Mesenchymal stem cell (in vitro differentiated cells and primary cell): ENCODE measurements at regions not wholly inside any gene's neighbourhood (a gene's known extent, or its start where the extent isn't known, plus 50 kb on each side); places are given as distances from the start of the nearest gene placed in this dataset.
A peak's percentile ranks its signal among the peaks of the same experiment; 100 is the strongest.

Experiments used
- DNase-seq: peaks from one replicate; pipeline ENCODE4 v3.0.0-alpha.2; 2013
- H2AFZ ChIP-seq: one replicate; pipeline ENCODE4 v1.6.1; 2013; ENCODE audit warnings: low read depth, mild to moderate bottlenecking, control low read depth, inconsistent platforms, low read length, moderate library complexity
- H2AK5ac ChIP-seq: 2 replicates; pipeline ENCODE4 v1.6.1; 2013; ENCODE audit warnings: low read length, moderate library complexity, mild to moderate bottlenecking, inconsistent platforms; ENCODE audit not compliant: severe bottlenecking
- H2BK120ac ChIP-seq: one replicate; pipeline ENCODE4 v1.6.1; 2013; ENCODE audit warnings: low read depth, mild to moderate bottlenecking, inconsistent platforms, low read length, moderate library complexity
- H2BK12ac ChIP-seq, 2 experiments: one replicate each; pipeline ENCODE4 v1.6.1; 2013; ENCODE audit warnings: inconsistent platforms in 2 of 2, low read length in 2 of 2, mild to moderate bottlenecking in 2 of 2, moderate library complexity in 2 of 2, control low read depth in 1 of 2
- H2BK15ac ChIP-seq: one replicate; pipeline ENCODE4 v1.6.1; 2013; ENCODE audit warnings: mild to moderate bottlenecking, low read depth, inconsistent platforms; ENCODE audit not compliant: poor library complexity, severe bottlenecking
- H2BK5ac ChIP-seq: 2 replicates; pipeline ENCODE4 v1.6.1; 2013; ENCODE audit warnings: low read depth, mild to moderate bottlenecking, low read length, control low read depth, inconsistent platforms; ENCODE audit not compliant: poor library complexity, severe bottlenecking
- H3K14ac ChIP-seq, 2 experiments: one replicate each; pipeline ENCODE4 v1.6.1; 2013; ENCODE audit warnings: inconsistent platforms in 2 of 2, low read length in 2 of 2, control low read depth in 1 of 2, mild to moderate bottlenecking in 1 of 2, moderate library complexity in 1 of 2
- H3K18ac ChIP-seq, 2 experiments: one replicate each; pipeline ENCODE4 v1.6.1; 2013; ENCODE audit warnings: inconsistent platforms in 2 of 2, low read length in 2 of 2, control low read depth in 1 of 2, low read depth in 1 of 2, mild to moderate bottlenecking in 1 of 2
- H3K23ac ChIP-seq, 2 experiments: one replicate each; pipeline ENCODE4 v1.6.1; 2013; ENCODE audit warnings: inconsistent platforms in 2 of 2, low read length in 2 of 2, mild to moderate bottlenecking in 2 of 2, moderate library complexity in 2 of 2, control low read depth in 1 of 2
- H3K27ac ChIP-seq: 2 replicates; pipeline ENCODE4 v1.5.1; 2013; ENCODE audit warnings: mild to moderate bottlenecking, moderate library complexity, low read length, control low read depth, inconsistent platforms; ENCODE audit not compliant: poor library complexity, severe bottlenecking
- H3K27me3 ChIP-seq, 2 experiments: 2 replicates each; pipeline versions ENCODE4 v1.6.1 to v1.7.0; 2013; ENCODE audit warnings: low read length in 2 of 2, mild to moderate bottlenecking in 2 of 2, moderate library complexity in 2 of 2, control low read depth in 1 of 2, inconsistent platforms in 1 of 2; ENCODE audit not compliant: control insufficient read depth in 1 of 2, insufficient read depth in 1 of 2
- H3K36me3 ChIP-seq, 2 experiments: 2 replicates each; pipeline versions ENCODE4 v1.6.1 to v1.7.0; 2013; ENCODE audit warnings: low read length in 2 of 2, control low read depth in 1 of 2, inconsistent platforms in 1 of 2, low read depth in 1 of 2, mild to moderate bottlenecking in 1 of 2; ENCODE audit not compliant: insufficient read depth in 2 of 2, control insufficient read depth in 1 of 2
- H3K4ac ChIP-seq, 2 experiments: one replicate each; pipeline ENCODE4 v1.6.1; 2013; ENCODE audit warnings: inconsistent platforms in 2 of 2, low read length in 2 of 2, mild to moderate bottlenecking in 2 of 2, moderate library complexity in 2 of 2, control low read depth in 1 of 2, low read depth in 1 of 2
- H3K4me1 ChIP-seq: 2 replicates; pipeline ENCODE4 v1.6.1; 2013; ENCODE audit warnings: low read depth, low read length, control low read depth; ENCODE audit not compliant: control insufficient read depth, insufficient read depth
- H3K4me2 ChIP-seq: 2 replicates; pipeline ENCODE4 v1.6.1; 2013; ENCODE audit warnings: low read length, mild to moderate bottlenecking, inconsistent platforms; ENCODE audit not compliant: poor library complexity, severe bottlenecking
- H3K4me3 ChIP-seq, 2 experiments: 2 replicates each; pipeline versions ENCODE4 v1.5.1 to v1.7.0; 2013; ENCODE audit warnings: low read length in 2 of 2, mild to moderate bottlenecking in 2 of 2, control low read depth in 1 of 2, low read depth in 1 of 2; ENCODE audit not compliant: insufficient read depth in 1 of 2
- H3K79me1 ChIP-seq: replicated peaks from 2 replicates; pipeline ENCODE4 v1.6.1; 2013; ENCODE audit warnings: mild to moderate bottlenecking, control low read depth, low read length, inconsistent platforms; ENCODE audit not compliant: poor library complexity, severe bottlenecking
- H3K9ac ChIP-seq: 2 replicates; pipeline ENCODE4 v1.7.0; 2013; ENCODE audit warnings: mild to moderate bottlenecking, low read length, moderate library complexity
- H3K9me3 ChIP-seq: 2 replicates; pipeline ENCODE4 v1.7.0; 2013; ENCODE audit warnings: mild to moderate bottlenecking, low read length; ENCODE audit not compliant: control insufficient read depth
- H4K8ac ChIP-seq: one replicate; pipeline ENCODE4 v1.6.1; 2013; ENCODE audit warnings: inconsistent platforms, mild to moderate bottlenecking, low read length, moderate library complexity
- H4K91ac ChIP-seq: one replicate; pipeline ENCODE4 v1.6.1; 2013; ENCODE audit warnings: mild to moderate bottlenecking, low read length, inconsistent platforms
- WGBS: methylation state at CpG from one replicate; pipeline ENCODE4 v1.1.7; 2013; ENCODE audit warnings: mixed read lengths; 5-methylcytosine and 5-hydroxymethylcytosine counted together

DNA sequence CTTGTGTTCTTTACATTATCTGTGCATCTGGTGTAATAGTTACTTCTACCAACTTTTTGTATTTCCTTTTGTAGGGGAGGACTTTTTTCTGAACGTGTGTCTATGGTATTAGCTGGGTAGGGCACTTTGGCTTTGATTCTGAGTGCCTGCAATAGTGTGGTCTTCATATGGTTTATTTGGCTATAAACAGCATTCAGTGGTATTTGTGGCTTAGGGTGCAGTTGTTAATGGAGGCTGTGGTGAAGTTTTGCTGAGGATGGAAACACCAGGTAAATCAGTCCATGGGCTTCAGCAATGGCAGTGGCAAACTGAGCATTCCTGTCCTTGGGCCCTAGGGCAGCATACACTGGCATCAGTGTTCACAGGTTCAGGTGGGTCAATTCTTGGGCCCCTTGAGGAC, 230.6 kb upstream of the CTNNB1 start:
- WGBS = 84% methylated on average over 1 of the region's 1 CpG
- no peak overlapping the region for H2BK120ac ChIP-seq
- no peak overlapping the region for H4K91ac ChIP-seq
- H2AK5ac ChIP-seq = no peak overlapping the region
- no peak overlapping the region for H2AFZ ChIP-seq
- H3K23ac ChIP-seq = no peak overlapping the region
- no peak overlapping the region for H2BK15ac ChIP-seq
- H3K4me3 ChIP-seq = no peak overlapping the region
- no peak overlapping the region for H4K8ac ChIP-seq
- peak overlapping the region in 1 of 2 experiments; percentile 84 for H2BK12ac ChIP-seq
- H3K4ac ChIP-seq = no peak overlapping the region
- H3K14ac ChIP-seq = no peak overlapping the region
- H3K36me3 ChIP-seq = no peaks in the 10 kb centered on the region
- no peak overlapping the region for H3K9ac ChIP-seq
- H3K9me3 ChIP-seq = peaks cover 6% of the 10 kb centered on the region
- no peak overlapping the region for H3K4me2 ChIP-seq
- H2BK5ac ChIP-seq = no peak overlapping the region
- no peaks in the 10 kb centered on the region for H3K79me1 ChIP-seq
- H3K27ac ChIP-seq = no peak overlapping the region
- H3K18ac ChIP-seq = peak overlapping the region in 1 of 2 experiments; percentile 79
- no peaks in the 10 kb centered on the region for H3K27me3 ChIP-seq
- peaks cover 11% of the 10 kb centered on the region for H3K4me1 ChIP-seq
- DNase-seq = no peak

- no peak overlapping the region for H4K91ac ChIP-seq
- H3K14ac ChIP-seq = peak overlapping the region in 1 of 2 experiments; percentile 35
- no peaks in the 10 kb centered on the region for H3K36me3 ChIP-seq
- no peak overlapping the region for H2BK5ac ChIP-seq
- no peak overlapping the region for H4K8ac ChIP-seq
- H3K23ac ChIP-seq = no peak overlapping the region
- DNase-seq = no peak
- H3K9me3 ChIP-seq = peaks cover 4% of the 10 kb centered on the region
- H3K9ac ChIP-seq = no peak overlapping the region
- H3K4me2 ChIP-seq = no peak overlapping the region
- no peak overlapping the region for H2AFZ ChIP-seq
- no peak overlapping the region for H2BK15ac ChIP-seq
- WGBS = 98% methylated on average over 3 of the region's 3 CpGs
- no peak overlapping the region for H2BK120ac ChIP-seq
- H3K18ac ChIP-seq = peak overlapping the region in 1 of 2 experiments; percentile 79
- no peaks in the 10 kb centered on the region for H3K27me3 ChIP-seq
- peaks cover 11% of the 10 kb centered on the region for H3K4me1 ChIP-seq
- no peak overlapping the region for H3K27ac ChIP-seq
- peak overlapping the region in 1 of 2 experiments; percentile 24 for H3K4ac ChIP-seq
- peak overlapping the region in 1 of 2 experiments; percentile 84 for H2BK12ac ChIP-seq
- no peak overlapping the region for H2AK5ac ChIP-seq
- no peaks in the 10 kb centered on the region for H3K79me1 ChIP-seq
- no peak overlapping the region for H3K4me3 ChIP-seq
Observed at GRCh38 chr3:40969341-40969740, 230.0 kb upstream of the CTNNB1 start.

DNA sequence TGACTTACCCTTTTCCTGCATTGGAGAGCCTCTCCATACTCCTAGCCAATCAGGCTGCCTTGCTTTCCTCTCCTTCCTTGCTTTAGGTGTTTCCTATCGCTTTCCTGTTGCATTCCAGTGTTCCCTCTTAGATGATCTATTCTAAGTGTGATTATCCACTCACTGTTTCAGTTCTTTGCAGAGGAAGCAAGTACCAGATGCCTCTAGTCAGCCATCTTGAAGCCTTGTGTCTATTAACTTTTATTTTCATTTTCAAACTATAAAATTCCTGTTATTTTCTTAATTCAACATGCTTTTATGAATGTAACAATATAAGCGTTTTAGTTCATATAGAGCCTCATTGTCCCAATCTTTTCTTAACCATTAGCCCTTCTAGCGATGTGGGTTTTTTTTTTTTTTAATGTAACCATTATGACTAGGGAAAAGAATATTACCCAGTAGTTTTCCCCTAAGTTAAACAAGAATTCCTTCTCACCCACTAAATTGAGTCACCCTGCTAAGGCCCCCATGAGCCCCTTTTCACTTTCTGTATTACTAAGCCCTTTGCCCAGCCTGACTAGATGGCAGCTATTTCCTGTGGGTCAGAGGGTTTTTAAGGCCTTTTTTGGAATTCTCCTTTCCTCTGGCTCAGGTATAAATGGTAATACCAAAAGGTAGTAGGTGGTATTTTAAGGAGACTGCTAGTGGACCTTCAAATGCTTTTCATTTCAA, 229.4 kb upstream of the CTNNB1 start:
- peaks cover 11% of the 10 kb centered on the region for H3K4me1 ChIP-seq
- no peak overlapping the region for H4K8ac ChIP-seq
- no peak overlapping the region for H3K4me2 ChIP-seq
- H3K36me3 ChIP-seq = no peaks in the 10 kb centered on the region
- no peaks in the 10 kb centered on the region for H3K27me3 ChIP-seq
- peak; percentile 41 for DNase-seq
- H3K23ac ChIP-seq = no peak overlapping the region
- H2BK15ac ChIP-seq = no peak overlapping the region
- no peak overlapping the region for H2AFZ ChIP-seq
- H2AK5ac ChIP-seq = no peak overlapping the region
- 100% methylated on average over 1 of the region's 3 CpGs for whole genome bisulfite sequencing
- no peaks in the 10 kb centered on the region for H3K9me3 ChIP-seq
- no peak overlapping the region for H3K9ac ChIP-seq
- no peak overlapping the region for H2BK5ac ChIP-seq
- H3K4me3 ChIP-seq = no peak overlapping the region
- H3K18ac ChIP-seq = peak overlapping the region in 1 of 2 experiments; percentile 79
- no peak overlapping the region for H3K27ac ChIP-seq
- peak overlapping the region in 1 of 2 experiments; percentile 84 for H2BK12ac ChIP-seq
- H3K79me1 ChIP-seq = no peaks in the 10 kb centered on the region
- no peak overlapping the region for H2BK120ac ChIP-seq
- no peak overlapping the region for H4K91ac ChIP-seq
- H3K4ac ChIP-seq = peak overlapping the region in 1 of 2 experiments; percentile 24
- no peak overlapping the region for H3K14ac ChIP-seq

DNA sequence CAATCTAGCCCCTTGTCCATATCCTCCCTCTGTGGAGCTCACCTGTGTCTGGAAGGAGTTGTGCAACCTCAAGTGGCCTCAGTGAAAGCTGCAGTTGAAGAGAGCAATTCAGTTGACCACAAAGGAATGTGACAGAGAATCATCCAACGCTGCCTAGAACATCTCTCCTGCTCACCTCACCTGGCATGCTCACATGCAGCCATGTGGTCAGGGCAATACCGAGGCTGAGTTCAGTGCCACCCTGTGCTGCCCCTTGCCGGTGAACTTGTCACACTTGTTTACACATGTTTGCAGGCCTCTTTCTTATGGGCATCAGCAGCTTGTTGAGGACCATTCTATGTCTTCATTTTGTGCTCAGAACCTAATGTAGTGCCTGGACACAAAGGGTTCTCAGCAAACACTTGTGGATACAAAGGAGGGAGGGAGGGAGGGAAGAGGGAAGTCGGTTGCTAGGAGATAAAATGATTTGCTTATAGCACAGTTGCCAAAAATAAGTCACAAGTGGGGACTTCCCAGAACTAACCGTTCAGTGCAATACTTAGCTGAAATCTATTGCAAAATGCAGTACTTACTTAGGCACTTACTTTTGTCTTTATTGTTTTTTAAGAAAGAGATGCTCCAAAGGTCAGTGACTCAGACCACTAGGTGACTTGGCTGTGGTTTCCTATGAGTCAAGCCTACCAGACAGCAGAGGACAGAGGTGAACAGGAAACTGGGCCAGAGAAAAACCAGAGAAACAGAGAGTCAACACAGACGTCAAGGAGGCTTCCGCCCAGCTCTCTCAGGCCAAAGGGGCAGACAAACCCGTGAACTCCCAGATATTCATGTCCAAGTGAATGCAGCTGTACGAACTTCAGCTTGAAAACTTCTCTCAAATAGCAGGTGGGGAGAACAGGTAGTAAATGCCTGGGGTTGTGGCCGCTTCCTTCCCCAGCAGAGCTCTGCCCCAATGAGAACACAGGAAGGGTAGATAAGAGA, 227.8 kb upstream of the CTNNB1 start:
- peak overlapping the region; percentile 79 for H4K91ac ChIP-seq
- H3K4me2 ChIP-seq = no peak overlapping the region
- peak overlapping the region; percentile 83 for H4K8ac ChIP-seq
- peak overlapping the region; percentile 46 to 94 for H2BK12ac ChIP-seq
- no peaks in the 10 kb centered on the region for H3K9me3 ChIP-seq
- H3K4me3 ChIP-seq = peak overlapping the region in 1 of 2 experiments; percentile 44
- peak; percentile 100 for DNase-seq
- no peak overlapping the region for H2BK5ac ChIP-seq
- H2AFZ ChIP-seq = no peak overlapping the region
- no peaks in the 10 kb centered on the region for H3K36me3 ChIP-seq
- H2AK5ac ChIP-seq = no peak overlapping the region
- H3K79me1 ChIP-seq = no peaks in the 10 kb centered on the region
- H3K23ac ChIP-seq = peak overlapping the region in 1 of 2 experiments; percentile 36
- peak overlapping the region; percentile 43 to 62 for H3K4ac ChIP-seq
- no peak overlapping the region for H2BK120ac ChIP-seq
- H3K9ac ChIP-seq = peak overlapping the region; percentile 67
- no peak overlapping the region for H2BK15ac ChIP-seq
- 17% methylated on average over 8 of the region's 10 CpGs for WGBS
- no peaks in the 10 kb centered on the region for H3K27me3 ChIP-seq
- H3K18ac ChIP-seq = peak overlapping the region; percentile 83 to 93
- H3K14ac ChIP-seq = peak overlapping the region in 1 of 2 experiments; percentile 50
- H3K27ac ChIP-seq = peak overlapping the region; percentile 75
- H3K4me1 ChIP-seq = peaks cover 12% of the 10 kb centered on the region
